ENCODE measurements at regions not wholly inside any gene's neighbourhood (a gene's known extent, or its start where the extent isn't known, plus 50 kb on each side); places are given as distances from the start of the nearest gene placed in this dataset.

GRCh38 chr7:70986297-70986696 is 145.6 kb upstream of the GALNT17 start:
- DNase-seq (ENCODE audit: low spot score) = no peak

GRCh38 chr7:70994176-70994575 is 137.8 kb upstream of the GALNT17 start:
- DNase-seq (ENCODE audit: low spot score) = no peak

- DNase-seq (ENCODE audit: low spot score) = no peak
These were observed 134.7 kb upstream of the GALNT17 start for GRCh38 chr7:70997261-70997660.

DNA sequence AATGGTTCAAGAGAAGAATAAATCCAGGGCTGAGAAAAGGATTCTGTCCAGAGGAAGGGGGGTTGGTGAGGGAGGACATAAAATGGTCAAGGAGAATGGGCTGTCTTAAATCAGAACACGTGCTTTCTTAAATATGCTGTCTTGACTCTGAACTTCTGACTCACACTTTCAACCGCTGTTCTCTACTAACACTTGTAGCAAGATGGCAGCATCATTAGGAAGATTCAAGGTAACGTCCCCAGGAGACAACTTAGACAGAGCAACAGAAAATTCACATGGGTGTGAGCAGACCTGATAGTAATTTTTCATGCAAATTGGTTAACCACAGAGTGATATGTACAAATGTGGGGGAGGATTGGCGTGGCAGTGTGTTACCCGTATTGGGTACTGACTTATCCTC is 126.8 kb upstream of the GALNT17 start:
- DNase-seq (ENCODE audit: low spot score) = no peak

GRCh38 chr7:71009636-71010035 is 122.3 kb upstream of the GALNT17 start:
- DNase-seq (ENCODE audit: low spot score) = no peak

DNA sequence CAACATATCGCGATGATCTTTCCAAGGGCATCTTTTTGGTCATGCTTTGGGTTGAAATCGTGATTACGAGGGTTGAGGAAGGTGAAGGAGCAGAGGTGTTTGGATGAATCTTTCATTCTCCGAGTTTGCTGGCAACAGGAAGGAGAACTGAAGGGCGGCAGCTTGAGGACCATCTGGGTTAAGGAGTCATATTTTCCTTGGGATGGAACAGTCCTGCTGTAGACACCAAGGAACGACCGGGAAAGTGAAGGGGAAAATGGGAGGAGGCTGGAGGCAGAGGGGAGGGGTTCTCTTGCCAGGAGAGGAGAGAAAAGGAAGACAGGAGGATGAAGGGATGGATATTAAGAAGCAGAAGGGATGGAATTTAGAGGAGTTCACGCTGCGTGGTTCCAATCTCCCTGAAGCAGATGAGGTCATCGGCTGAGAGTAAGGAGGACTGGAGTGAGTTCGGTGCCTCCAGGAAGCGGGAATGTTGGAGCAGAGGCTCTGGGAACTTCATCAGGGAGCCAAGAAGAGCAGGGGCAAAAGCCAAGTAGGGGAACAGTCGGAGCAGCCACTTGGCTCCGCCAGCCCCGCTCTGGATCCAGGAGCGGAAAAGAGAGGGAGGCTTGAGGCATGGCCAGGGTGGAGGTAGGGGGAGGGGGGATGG is 116.6 kb upstream of the GALNT17 start:
- DNase-seq (ENCODE audit: low spot score) = no peak

DNA sequence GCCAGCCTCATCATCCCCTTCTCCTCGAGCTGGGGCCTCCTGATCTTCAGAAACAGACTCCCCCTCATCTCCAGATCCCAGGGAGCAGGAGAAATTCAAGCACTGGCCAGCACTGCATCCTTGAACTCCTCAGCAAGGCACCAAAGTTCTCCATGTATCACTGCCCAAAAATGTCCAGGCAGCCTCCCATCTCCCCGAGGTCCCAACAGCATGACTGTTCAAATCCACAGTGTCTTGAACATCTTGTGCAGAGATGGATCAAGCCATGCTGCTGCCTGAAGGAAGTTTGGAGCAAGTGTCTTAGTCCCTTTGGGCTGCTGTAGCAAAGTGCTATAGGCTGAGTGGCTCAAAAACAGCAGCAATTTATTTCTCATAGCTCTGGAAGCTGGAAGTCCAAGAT is 115.5 kb upstream of the GALNT17 start:
- DNase-seq (ENCODE audit: low spot score) = no peak

- no peak for DNase-seq (ENCODE audit: low spot score)
These were observed 114.3 kb upstream of the GALNT17 start for GRCh38 chr7:71017602-71018001.

GRCh38 chr7:71019706-71020105 is 112.2 kb upstream of the GALNT17 start:
- no peak for DNase-seq (ENCODE audit: low spot score)

DNA sequence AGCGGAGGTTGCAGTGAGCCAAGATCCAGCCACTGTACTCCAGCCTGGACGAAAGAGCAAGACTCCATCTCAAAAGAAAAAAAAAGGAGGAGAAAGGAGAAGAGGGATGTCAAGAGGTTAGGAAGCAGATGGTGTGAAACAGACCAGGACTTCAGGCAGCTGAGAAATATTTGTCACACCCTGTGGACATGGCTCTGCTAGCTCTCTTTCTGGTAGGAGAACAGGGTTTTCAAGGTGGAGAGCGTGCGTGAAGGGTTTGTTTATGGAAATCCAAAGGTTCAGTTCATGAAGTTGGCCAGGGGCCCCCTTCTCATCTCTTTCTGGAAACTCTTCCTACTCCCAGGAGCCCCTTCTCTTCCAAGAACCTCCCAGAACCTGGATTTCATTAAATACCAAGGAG is 110.8 kb upstream of the GALNT17 start:
- no peak for DNase-seq (ENCODE audit: low spot score)

GRCh38 chr7:71026680-71027079 is 105.3 kb upstream of the GALNT17 start:
- no peak for DNase-seq (ENCODE audit: low spot score)

- no peak for DNase-seq (ENCODE audit: low spot score)
These were observed 97.7 kb upstream of the GALNT17 start for GRCh38 chr7:71034243-71034642.

- DNase-seq (ENCODE audit: low spot score) = no peak
These were observed 89.4 kb upstream of the GALNT17 start for GRCh38 chr7:71042591-71042990.

GRCh38 chr7:71050492-71050891 is 81.5 kb upstream of the GALNT17 start:
- no peak for DNase-seq (ENCODE audit: low spot score)

- no peak for DNase-seq (ENCODE audit: low spot score)
These were observed 76.4 kb upstream of the GALNT17 start for GRCh38 chr7:71055504-71055903.

DNA sequence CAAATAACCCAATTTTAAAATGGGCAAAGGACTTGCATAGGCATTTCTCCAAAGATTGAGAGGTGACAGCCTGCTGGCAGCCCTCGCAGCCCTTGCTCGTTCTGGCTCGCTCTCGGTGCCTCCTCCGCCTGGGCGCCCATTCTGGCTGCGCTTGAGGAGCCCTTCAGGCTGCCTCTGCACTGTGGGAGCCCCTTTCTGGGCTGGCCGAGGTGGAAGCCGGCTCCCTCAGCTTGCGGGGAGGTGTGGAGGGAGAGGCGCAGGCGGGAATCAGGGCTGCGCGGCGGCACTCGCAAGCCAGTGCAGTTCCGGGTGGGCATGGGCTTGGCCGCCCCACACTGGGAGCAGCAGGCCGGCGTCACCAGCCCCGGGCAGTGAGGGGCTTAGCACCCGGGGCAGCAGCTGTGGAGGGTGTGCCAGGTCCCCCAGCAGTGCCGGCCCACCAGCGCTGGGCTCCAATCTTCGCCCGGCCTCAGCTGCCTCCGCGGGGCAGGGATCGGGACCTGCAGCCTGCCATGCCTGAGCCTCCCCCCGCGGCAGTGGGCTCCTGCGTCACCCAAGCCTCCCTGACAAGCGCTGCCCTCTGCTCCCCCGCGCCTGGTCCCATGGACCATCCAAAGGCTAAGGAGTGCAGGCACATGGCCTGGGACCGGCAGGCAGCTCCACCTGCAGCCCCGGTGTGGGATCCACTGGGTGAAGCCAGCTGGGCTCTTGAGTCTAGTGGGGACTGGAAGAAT is 54.0 kb upstream of the GALNT17 start:
- no peak for DNase-seq (ENCODE audit: low spot score)

Measured in germinal center (tissue), 1 donor.